ENCODE measurements at regions not wholly inside any gene's neighbourhood (a gene's known extent, or its start where the extent isn't known, plus 50 kb on each side); places are given as distances from the start of the nearest gene placed in this dataset.

DNA sequence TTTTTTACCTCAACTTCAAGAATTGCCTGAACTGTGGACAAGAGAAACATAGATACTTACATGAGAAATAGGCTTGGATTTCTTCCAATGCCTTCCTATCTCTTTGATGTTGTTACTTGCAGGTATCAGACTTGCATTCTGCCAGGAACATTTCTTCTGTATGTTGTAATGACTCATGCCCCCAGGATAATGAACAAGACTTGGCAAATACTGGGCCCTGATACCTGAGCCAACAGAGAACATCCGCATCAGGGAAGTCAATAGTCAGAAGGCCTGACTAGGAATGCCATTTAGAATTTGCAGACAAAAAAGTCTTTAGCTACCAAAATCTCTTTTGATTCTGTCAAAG is 273.7 kb upstream of the KIRREL3 start:
- Histone ChIP-seq H3K9me3 (no peaks in the 10 kb centered on the region), H3K27me3 (no peaks in the 10 kb centered on the region), H3K27ac (no peak overlapping the region), H3K4me3 (no peak overlapping the region), H3K36me3 (no peaks in the 10 kb centered on the region), H3K4me1 (no peaks in the 10 kb centered on the region)
- no peak for DNase-seq
- TF ChIP-seq, protein P1, sequence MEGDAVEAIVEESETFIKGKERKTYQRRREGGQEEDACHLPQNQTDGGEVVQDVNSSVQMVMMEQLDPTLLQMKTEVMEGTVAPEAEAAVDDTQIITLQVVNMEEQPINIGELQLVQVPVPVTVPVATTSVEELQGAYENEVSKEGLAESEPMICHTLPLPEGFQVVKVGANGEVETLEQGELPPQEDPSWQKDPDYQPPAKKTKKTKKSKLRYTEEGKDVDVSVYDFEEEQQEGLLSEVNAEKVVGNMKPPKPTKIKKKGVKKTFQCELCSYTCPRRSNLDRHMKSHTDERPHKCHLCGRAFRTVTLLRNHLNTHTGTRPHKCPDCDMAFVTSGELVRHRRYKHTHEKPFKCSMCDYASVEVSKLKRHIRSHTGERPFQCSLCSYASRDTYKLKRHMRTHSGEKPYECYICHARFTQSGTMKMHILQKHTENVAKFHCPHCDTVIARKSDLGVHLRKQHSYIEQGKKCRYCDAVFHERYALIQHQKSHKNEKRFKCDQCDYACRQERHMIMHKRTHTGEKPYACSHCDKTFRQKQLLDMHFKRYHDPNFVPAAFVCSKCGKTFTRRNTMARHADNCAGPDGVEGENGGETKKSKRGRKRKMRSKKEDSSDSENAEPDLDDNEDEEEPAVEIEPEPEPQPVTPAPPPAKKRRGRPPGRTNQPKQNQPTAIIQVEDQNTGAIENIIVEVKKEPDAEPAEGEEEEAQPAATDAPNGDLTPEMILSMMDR (IDR thresholded peaks at IDR 0.05) = no peak
- intact Hi-C loops (cut with DNase I; ENCODE audit: low total_unique reads) = no loop called here

DNA sequence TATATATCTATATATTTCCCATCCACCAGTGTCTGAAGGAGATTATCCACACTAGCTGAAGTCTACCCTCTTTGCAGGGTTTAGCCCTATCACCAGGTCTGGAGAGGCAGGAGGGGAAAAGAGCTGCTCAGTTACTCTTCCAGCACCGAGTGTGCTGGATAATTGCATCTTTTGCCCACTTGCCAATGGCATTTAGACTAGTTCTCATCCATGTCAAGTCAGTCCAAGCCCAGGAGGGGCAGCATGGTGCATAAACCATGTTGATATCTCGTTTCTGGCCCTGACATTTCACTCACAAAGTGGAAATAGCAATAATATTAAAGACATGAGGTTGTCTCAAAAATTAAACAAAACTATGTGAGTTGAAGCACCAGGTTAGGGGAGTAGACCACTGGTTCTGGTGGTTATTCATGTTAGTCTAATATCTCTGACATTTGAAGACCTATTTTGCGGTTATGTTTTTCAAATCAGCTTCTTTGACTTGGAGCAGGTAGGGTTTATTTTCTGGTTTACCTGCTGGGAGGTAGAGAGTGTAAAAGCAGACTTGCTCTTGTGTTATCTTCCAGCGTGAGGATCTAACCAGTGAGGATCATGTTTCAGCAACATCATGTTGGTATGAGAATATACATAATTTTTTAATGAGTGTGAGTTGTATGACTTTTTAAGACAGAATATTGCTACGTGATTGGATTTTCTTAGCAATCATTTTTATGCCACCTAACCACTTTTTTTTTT is 273.2 kb upstream of the KIRREL3 start:
- H3K36me3 ChIP-seq = no peaks in the 10 kb centered on the region
- intact Hi-C loops (cut with DNase I; ENCODE audit: low total_unique reads) = no loop called here
- H3K4me1 ChIP-seq = no peaks in the 10 kb centered on the region
- H3K9me3 ChIP-seq = no peaks in the 10 kb centered on the region
- H3K27me3 ChIP-seq = no peaks in the 10 kb centered on the region
- DNase-seq = no peak
- no peak overlapping the region for H3K27ac ChIP-seq
- H3K4me3 ChIP-seq = no peak overlapping the region
- TF ChIP-seq, protein P1 (IDR thresholded peaks at IDR 0.05) = no peak

DNA sequence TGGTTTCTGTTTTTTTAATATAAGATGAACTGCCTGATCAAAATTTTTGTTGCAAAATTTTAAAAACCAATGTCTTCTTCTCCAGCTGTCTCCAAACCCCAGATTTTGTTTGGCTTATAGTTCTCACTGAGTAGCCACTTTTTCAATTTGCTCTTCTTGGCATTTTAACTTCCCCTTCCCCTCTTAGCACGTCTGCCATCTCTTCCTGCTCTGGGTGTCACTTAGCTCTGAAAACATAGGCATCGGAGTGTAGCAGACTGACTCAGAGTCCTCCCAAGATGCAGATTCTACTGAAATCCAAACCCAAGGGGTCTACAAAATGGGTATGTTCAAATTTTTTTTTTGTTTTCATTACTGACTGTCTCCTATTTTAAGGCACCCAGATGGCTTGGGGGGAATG is 270.3 kb upstream of the KIRREL3 start:
- intact Hi-C loops (cut with DNase I; ENCODE audit: low total_unique reads) = no loop called here
- Histone ChIP-seq H3K9me3 (no peaks in the 10 kb centered on the region), H3K27me3 (no peaks in the 10 kb centered on the region), H3K4me1 (no peaks in the 10 kb centered on the region), H3K27ac (no peak overlapping the region), H3K36me3 (no peaks in the 10 kb centered on the region), H3K4me3 (no peak overlapping the region)
- no peak for DNase-seq
- TF ChIP-seq, protein P1 (IDR thresholded peaks at IDR 0.05) = no peak

DNA sequence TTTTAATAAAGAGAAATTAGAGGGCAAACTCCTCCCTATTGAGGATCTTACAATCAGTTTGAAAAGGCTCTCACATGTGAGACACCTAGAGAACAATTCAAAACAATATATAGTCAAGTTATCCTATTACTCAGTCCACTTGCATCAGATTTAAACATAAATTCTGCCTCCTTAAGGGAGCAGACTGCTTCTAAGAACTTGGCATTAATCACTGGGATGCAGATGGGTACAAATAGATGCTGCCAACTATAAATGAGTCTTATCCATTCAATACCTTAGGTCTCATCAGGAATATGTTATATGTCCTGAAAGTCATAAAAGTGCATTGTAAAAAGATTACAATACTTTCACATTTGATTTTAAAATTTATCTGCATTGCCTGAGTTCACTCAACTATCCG is 269.3 kb upstream of the KIRREL3 start:
- H3K9me3 ChIP-seq = no peaks in the 10 kb centered on the region
- no peak overlapping the region for H3K4me3 ChIP-seq
- intact Hi-C loops (cut with DNase I; ENCODE audit: low total_unique reads) = no loop called here
- TF ChIP-seq, protein P1 (IDR thresholded peaks at IDR 0.05) = no peak
- no peaks in the 10 kb centered on the region for H3K4me1 ChIP-seq
- no peak overlapping the region for H3K27ac ChIP-seq
- no peak for DNase-seq
- no peaks in the 10 kb centered on the region for H3K27me3 ChIP-seq
- no peaks in the 10 kb centered on the region for H3K36me3 ChIP-seq

DNA sequence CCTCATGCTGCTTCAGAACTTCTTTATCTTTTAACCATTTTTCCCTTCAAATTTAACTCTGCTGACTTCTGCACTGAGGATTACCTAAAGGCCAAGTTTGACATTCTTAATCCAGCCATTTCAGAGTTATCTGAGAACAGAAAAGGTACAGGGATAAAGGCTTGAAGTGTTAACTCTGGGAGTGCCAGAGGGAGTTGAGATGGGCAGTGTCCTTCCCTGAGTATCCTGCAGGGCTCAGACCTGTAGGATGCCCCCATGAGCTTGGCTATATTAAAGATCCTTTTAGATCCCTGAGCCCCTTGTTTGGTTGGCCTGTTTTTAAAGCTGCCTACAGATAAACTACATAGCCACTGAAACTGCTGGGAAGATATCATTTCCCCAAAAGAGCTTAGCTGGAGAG is 268.4 kb upstream of the KIRREL3 start:
- no peak overlapping the region for H3K27ac ChIP-seq
- DNase-seq = no peak
- no peak overlapping the region for H3K4me3 ChIP-seq
- no peaks in the 10 kb centered on the region for H3K27me3 ChIP-seq
- no peaks in the 10 kb centered on the region for H3K9me3 ChIP-seq
- no peaks in the 10 kb centered on the region for H3K4me1 ChIP-seq
- intact Hi-C loops (cut with DNase I; ENCODE audit: low total_unique reads) = no loop called here
- TF ChIP-seq, protein P1 (IDR thresholded peaks at IDR 0.05) = no peak
- no peaks in the 10 kb centered on the region for H3K36me3 ChIP-seq

DNA sequence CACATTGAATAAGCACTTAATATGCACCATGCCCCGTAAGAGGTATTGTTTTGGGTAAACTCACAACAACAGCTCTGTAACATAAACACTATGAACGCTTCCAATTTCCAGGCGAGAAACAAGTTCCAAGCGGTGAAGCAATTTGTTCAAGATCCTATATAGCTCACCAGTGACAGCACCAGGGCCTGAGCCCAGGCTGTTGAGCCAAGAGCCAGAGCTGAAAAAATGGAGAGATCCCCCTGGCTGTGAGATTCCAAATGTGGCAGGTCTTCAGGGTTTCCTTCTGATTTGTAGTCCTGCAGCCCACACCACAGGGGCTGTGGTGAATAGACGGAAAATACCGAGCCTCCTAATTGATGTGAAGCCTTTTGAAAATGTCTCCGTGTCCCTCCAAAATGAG is 268.0 kb upstream of the KIRREL3 start:
- H3K4me3 ChIP-seq = no peak overlapping the region
- no peaks in the 10 kb centered on the region for H3K27me3 ChIP-seq
- intact Hi-C loops (cut with DNase I; ENCODE audit: low total_unique reads) = no loop called here
- H3K27ac ChIP-seq = no peak overlapping the region
- no peaks in the 10 kb centered on the region for H3K9me3 ChIP-seq
- no peak for DNase-seq
- H3K4me1 ChIP-seq = no peaks in the 10 kb centered on the region
- no peaks in the 10 kb centered on the region for H3K36me3 ChIP-seq
- TF ChIP-seq, protein P1 (IDR thresholded peaks at IDR 0.05) = no peak

All from tibial artery (tissue), 4 donors.